ENCODE measurements at regions not wholly inside any gene's neighbourhood (a gene's known extent, or its start where the extent isn't known, plus 50 kb on each side); places are given as distances from the start of the nearest gene placed in this dataset.

- TF ChIP-seq CTCF (conservative IDR thresholded peaks at IDR 0.05; ENCODE audit: low read depth, low read length) (no peak), EZH2 (IDR thresholded peaks at IDR 0.05; ENCODE audit: borderline replicate concordance, low read depth, low read length, poor library complexity, severe bottlenecking) (no peak)
Observed at GRCh38 chr15:45993508-45993907, 358.7 kb downstream of the SQOR start.
